Testis (tissue), 2 donors: ENCODE measurements at regions not wholly inside any gene's neighbourhood (a gene's known extent, or its start where the extent isn't known, plus 50 kb on each side); places are given as distances from the start of the nearest gene placed in this dataset.

Experiments
- DNase-seq: peaks from one replicate; pipeline ENCODE4 v3.0.0-alpha.2; 2019
- H3K27ac ChIP-seq, 2 donors: fragments of 200-600 bp; sonication (generic); one replicate each; pipeline ENCODE4 v1.5.1; 2019
- H3K27me3 ChIP-seq: fragments of 200-600 bp; sonication (generic); one replicate; pipeline ENCODE4 v1.5.1; 2019
- H3K36me3 ChIP-seq: fragments of 200-600 bp; sonication (generic); one replicate; pipeline ENCODE4 v1.5.1; 2017; ENCODE audit warnings: low read depth; ENCODE audit errors: missing control alignments
- H3K4me1 ChIP-seq: fragments of 200-600 bp; sonication (generic); one replicate; pipeline ENCODE4 v1.5.1; 2019
- H3K4me3 ChIP-seq, 2 donors: fragments of 200-600 bp; sonication (generic); one replicate each; pipeline ENCODE4 v1.5.1; 2017 to 2019
- H3K9me3 ChIP-seq: fragments of 200-600 bp; sonication (generic); one replicate; pipeline ENCODE4 v1.5.1; 2017
- POLR2A ChIP-seq: fragments of 450-650 bp; IDR thresholded peaks from one replicate; pipeline ENCODE4 v1.6.1; 2017; ENCODE audit warnings: antibody characterized with exemption, mild to moderate bottlenecking, moderate library complexity
- WGBS, 2 donors: methylation state at CpG; one replicate each; pipeline ENCODE4 v1.1.5; 2018; 5-methylcytosine and 5-hydroxymethylcytosine counted together
- intact Hi-C: fragments of 100-400 bp; cut with DNase I; formaldehyde crosslinking; loops from one replicate; pipeline ENCODE4 v1.15.1; 2023; ENCODE audit warnings: low total_unique reads
- TF ChIP-seq, protein P1 (sequence below), 3 experiments: fragments of 450-650 bp in 2 of 3; fragments of 200-600 bp in 1 of 3; sonication (generic) in 1 of 3; IDR thresholded peaks; one replicate each; pipeline ENCODE4 v1.5.1; 2016 to 2019; ENCODE audit warnings: antibody characterized with exemption in 3 of 3, mild to moderate bottlenecking in 2 of 3, moderate library complexity in 1 of 3

DNA sequence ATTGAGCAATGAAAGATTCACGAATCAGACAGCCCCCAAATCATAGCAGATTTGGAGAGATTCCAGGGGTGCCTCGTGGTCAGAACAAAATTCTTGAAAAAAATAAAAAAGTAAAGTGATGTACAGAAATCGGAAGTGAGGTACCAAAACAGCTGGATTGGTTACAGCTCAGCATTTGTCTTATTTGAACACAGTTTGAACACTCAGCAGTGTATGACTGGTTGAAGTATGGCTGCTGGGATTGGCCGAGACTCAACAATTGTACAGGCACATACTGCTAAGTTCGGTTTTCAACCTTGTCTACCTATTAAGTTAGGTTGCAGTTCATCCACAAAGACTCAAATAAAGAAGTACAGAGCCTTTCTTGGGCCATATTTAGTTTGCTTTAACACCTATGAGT is 865.4 kb upstream of the TMEM132C start:
- no peaks in the 10 kb centered on the region for H3K9me3 ChIP-seq
- no peak overlapping the region for H3K4me3 ChIP-seq
- 59 to 61% methylated on average over 5 of the region's 5 CpGs for WGBS, 2 donors
- intact Hi-C loops = no loop called here
- DNase-seq = no peak
- no peaks in the 10 kb centered on the region for H3K27me3 ChIP-seq
- no peak overlapping the region for H3K27ac ChIP-seq
- TF ChIP-seq, protein P1, sequence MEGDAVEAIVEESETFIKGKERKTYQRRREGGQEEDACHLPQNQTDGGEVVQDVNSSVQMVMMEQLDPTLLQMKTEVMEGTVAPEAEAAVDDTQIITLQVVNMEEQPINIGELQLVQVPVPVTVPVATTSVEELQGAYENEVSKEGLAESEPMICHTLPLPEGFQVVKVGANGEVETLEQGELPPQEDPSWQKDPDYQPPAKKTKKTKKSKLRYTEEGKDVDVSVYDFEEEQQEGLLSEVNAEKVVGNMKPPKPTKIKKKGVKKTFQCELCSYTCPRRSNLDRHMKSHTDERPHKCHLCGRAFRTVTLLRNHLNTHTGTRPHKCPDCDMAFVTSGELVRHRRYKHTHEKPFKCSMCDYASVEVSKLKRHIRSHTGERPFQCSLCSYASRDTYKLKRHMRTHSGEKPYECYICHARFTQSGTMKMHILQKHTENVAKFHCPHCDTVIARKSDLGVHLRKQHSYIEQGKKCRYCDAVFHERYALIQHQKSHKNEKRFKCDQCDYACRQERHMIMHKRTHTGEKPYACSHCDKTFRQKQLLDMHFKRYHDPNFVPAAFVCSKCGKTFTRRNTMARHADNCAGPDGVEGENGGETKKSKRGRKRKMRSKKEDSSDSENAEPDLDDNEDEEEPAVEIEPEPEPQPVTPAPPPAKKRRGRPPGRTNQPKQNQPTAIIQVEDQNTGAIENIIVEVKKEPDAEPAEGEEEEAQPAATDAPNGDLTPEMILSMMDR (IDR thresholded peaks at IDR 0.05) = no peak
- no peak for TF ChIP-seq POLR2A
- H3K36me3 ChIP-seq = no peaks in the 10 kb centered on the region
- no peaks in the 10 kb centered on the region for H3K4me1 ChIP-seq

DNA sequence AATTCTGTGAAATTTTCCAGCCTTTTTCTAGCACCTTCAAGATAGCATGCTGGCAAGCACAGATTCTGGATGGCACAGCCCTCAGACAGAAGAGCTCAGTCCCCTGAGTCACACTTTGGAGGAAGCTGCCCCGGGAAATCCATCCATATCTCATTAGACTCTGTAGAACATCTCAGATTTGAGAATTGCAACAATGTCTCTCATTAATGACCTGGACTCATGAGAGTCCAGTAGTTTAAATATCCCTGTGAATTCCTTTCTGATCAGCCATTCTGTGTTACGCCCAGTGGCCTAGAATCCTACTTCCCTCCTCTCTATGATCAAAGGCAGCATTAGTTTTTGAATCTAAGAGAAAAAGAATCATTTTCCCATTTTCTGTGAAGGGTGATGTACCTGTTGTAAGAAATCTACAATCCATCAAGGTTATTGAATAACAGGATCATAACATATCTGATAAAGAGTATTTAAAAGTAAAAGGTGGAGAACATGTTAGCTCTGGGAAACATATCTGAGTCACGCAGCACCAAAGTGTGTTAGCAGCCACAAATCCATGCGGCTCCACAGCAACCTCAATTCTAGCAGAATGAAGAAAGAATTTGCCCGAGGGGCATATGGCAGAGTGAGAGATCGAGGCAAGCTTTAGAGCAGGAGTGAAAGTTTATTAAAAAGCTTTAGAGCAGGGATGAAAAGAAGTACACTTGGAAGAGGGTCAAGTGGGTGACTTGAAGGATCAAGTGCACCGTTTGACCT is 855.6 kb upstream of the TMEM132C start:
- intact Hi-C loops = no loop called here
- H3K9me3 ChIP-seq = no peaks in the 10 kb centered on the region
- TF ChIP-seq POLR2A = no peak
- TF ChIP-seq, protein P1 (IDR thresholded peaks at IDR 0.05) = no peak

DNA sequence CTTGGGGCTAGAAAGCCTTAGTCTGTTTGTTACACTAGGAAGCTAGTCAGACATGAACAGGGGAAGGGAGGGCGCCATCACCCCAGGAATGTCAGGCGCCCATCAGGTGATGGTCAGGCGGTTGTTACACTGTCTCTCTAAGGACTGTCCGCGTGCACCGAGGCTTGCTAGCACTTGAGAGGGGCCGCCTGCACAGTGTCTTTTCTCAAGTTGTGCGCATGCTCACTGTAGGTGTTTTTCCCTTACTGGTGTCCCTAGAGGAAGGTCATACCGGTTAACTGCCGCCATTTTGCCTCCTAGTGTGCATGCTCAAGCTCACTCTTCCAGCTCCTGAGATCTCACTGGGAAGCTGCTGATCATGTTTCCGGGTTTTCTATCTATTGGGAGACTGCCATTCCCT is 855.0 kb upstream of the TMEM132C start:
- Histone ChIP-seq H3K27me3 (no peaks in the 10 kb centered on the region), H3K9me3 (no peaks in the 10 kb centered on the region), H3K27ac (no peak overlapping the region), H3K4me3 (no peak overlapping the region), H3K36me3 (no peaks in the 10 kb centered on the region), H3K4me1 (no peaks in the 10 kb centered on the region)
- DNase-seq = peak; percentile 66
- WGBS, 2 donors = 82 to 85% methylated on average over 11 of the region's 11 CpGs
- TF ChIP-seq, protein P1 (IDR thresholded peaks at IDR 0.05) = no peak
- TF ChIP-seq POLR2A = no peak
- intact Hi-C loops = no loop called here

More for the DNA sequence above, 855.6 kb upstream of the TMEM132C start:
- WGBS, 2 donors = 62 to 77% methylated on average over 7 of the region's 7 CpGs
- DNase-seq = no peak
- H3K4me1 ChIP-seq = no peaks in the 10 kb centered on the region
- no peak overlapping the region for H3K4me3 ChIP-seq
- no peak overlapping the region for H3K27ac ChIP-seq
- H3K36me3 ChIP-seq = no peaks in the 10 kb centered on the region
- no peaks in the 10 kb centered on the region for H3K27me3 ChIP-seq

DNA sequence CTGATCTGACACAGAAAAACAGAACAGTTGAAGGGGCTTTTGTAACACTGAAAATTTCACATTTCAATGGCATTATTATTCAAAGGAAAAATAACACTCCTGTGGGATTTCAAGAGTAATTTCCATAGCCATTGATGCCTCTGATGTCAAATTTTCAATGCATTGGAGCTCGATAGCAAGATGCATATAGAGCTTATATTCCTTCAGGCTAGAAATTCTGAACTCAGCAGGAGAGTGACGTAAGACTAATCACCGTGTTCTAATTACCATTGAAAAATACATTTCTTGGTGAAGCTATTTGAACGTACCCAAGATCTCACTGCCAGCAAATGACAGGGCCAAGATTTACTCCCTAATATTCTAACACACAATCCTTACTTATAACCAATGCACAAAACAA is 854.1 kb upstream of the TMEM132C start:
- Histone ChIP-seq H3K27ac (no peak overlapping the region), H3K4me3 (no peak overlapping the region), H3K27me3 (no peaks in the 10 kb centered on the region), H3K36me3 (no peaks in the 10 kb centered on the region), H3K9me3 (no peaks in the 10 kb centered on the region), H3K4me1 (no peaks in the 10 kb centered on the region)
- DNase-seq = no peak
- 91 to 92% methylated on average over 4 of the region's 4 CpGs for WGBS, 2 donors
- intact Hi-C loops = no loop called here
- TF ChIP-seq, protein P1 (IDR thresholded peaks at IDR 0.05) = no peak
- no peak for TF ChIP-seq POLR2A

DNA sequence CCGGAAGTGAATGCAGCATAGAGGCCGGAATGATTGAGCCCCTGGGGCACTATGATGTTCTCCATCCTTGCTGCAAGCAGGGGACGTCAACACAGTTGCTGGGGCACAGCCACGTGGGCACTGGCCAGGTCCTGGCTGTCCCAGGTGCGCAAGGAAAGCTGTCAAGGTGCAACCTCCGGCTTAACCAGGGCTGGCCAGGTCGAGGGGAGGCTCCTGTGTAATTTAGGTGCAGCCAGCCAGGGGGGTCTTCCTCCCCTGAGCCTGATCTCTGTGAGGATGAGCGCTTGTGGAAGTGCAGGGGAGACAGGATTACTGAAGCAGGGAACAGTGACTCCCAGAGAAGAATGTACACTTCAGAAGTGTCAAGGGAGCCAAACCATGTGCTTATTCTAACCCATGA is 852.8 kb upstream of the TMEM132C start:
- intact Hi-C loops = no loop called here
- Histone ChIP-seq H3K27ac (no peak overlapping the region), H3K9me3 (no peaks in the 10 kb centered on the region), H3K27me3 (no peaks in the 10 kb centered on the region), H3K4me1 (no peaks in the 10 kb centered on the region), H3K4me3 (no peak overlapping the region), H3K36me3 (no peaks in the 10 kb centered on the region)
- WGBS, 2 donors = 78 to 91% methylated on average over 8 of the region's 8 CpGs
- DNase-seq = no peak
- no peak for TF ChIP-seq POLR2A
- TF ChIP-seq, protein P1 (IDR thresholded peaks at IDR 0.05) = no peak
